ENCODE measurements at regions not wholly inside any gene's neighbourhood (a gene's known extent, or its start where the extent isn't known, plus 50 kb on each side); places are given as distances from the start of the nearest gene placed in this dataset.
A peak's percentile ranks its signal among the peaks of the same experiment; 100 is the strongest.

DNA sequence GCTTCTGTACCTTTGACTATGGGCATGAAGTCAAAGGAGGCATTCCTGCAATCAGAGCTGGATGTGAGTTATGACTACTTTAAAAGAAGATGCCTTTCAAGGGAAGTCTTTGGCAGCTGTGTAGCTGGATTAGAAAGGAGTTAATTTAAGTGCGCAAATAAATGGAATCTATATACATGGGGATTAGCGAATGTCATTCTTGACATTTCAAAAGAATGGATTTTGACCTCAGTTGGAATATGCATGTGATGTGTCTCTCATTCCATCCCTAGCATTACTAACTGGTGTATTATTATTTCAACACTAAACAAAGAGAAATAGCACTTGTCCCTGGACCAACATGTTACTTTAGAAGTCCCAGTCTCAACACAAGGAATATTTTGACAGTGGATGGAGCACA lies 359.6 kb upstream of the SLC24A2 start:
- peaks cover 8% of the 10 kb centered on the region for H3K27me3 ChIP-seq (ENCODE audit: control insufficient read depth, insufficient read depth, low read length, poor library complexity, severe bottlenecking)
- 100% methylated on average over 2 of the region's 2 CpGs for WGBS, 2 experiments (ENCODE audit: insufficient coverage in 1 of 2, insufficient read length in 1 of 2)
- H3K27ac Mint-ChIP-seq = no peak overlapping the region
- H3K36me3 Mint-ChIP-seq (ENCODE audit: low read depth) = no peaks in the 10 kb centered on the region
- peaks cover 7% of the 10 kb centered on the region for H3K27me3 Mint-ChIP-seq (ENCODE audit: insufficient read depth)
- no peak overlapping the region for H3K27ac ChIP-seq (ENCODE audit: low read depth, low read length)
- no peak overlapping the region for H3K4me3 ChIP-seq (ENCODE audit: low read length)
- H3K9ac ChIP-seq (ENCODE audit: extremely low read depth, low read length, poor library complexity, severe bottlenecking) = no peak overlapping the region
- H3K4me1 Mint-ChIP-seq = peaks cover 1% of the 10 kb centered on the region
- no peaks in the 10 kb centered on the region for H3K4me1 ChIP-seq (ENCODE audit: control insufficient read depth, insufficient read depth, low read length)
- H3K4me3 Mint-ChIP-seq = no peak overlapping the region
- H3K9me3 ChIP-seq (ENCODE audit: control insufficient read depth, low read length) = no peaks in the 10 kb centered on the region
- H3K36me3 ChIP-seq (ENCODE audit: control insufficient read depth, insufficient read depth, low read length) = no peaks in the 10 kb centered on the region
- no peak for TF ChIP-seq CTCF (conservative IDR thresholded peaks at IDR 0.05)
- no peak for DNase-seq
- H3K9me3 Mint-ChIP-seq = no peaks in the 10 kb centered on the region

DNA sequence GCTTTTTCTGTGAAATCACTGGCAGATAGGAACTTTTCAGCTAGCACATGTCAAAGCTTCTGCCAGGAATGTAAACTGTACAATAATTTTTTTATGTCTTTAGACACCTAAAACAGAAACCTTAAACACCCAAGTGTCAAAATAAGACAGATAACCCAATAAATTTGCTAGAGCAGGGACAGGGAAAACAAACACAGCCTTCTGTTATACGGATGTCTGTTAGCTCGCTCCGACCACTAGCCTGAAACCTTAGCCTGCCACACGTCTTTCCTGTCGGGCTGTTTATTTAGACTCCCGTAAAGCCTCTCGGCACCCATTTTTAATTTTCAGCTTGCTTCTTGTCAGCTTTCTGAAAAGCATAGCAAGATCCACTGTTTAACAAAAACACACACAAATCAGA lies 355.4 kb upstream of the SLC24A2 start:
- Histone ChIP-seq H3K9me3 (ENCODE audit: control insufficient read depth, low read length) (no peaks in the 10 kb centered on the region), H3K27ac (ENCODE audit: low read depth, low read length) (peak overlapping the region; percentile 34), H3K4me1 (ENCODE audit: control insufficient read depth, insufficient read depth, low read length) (no peaks in the 10 kb centered on the region), H3K4me3 (ENCODE audit: low read length) (no peak overlapping the region), H3K27me3 (ENCODE audit: control insufficient read depth, insufficient read depth, low read length, poor library complexity, severe bottlenecking) (no peaks in the 10 kb centered on the region), H3K9ac (ENCODE audit: extremely low read depth, low read length, poor library complexity, severe bottlenecking) (no peak overlapping the region), H3K36me3 (ENCODE audit: control insufficient read depth, insufficient read depth, low read length) (no peaks in the 10 kb centered on the region)
- WGBS, 2 experiments (ENCODE audit: insufficient coverage in 1 of 2, insufficient read length in 1 of 2) = 70 to 81% methylated on average over 5 to 7 of the region's 7 CpGs
- no peak overlapping the region for H3K27ac Mint-ChIP-seq
- H3K4me1 Mint-ChIP-seq = no peaks in the 10 kb centered on the region
- no peaks in the 10 kb centered on the region for H3K9me3 Mint-ChIP-seq
- no peak overlapping the region for H3K4me3 Mint-ChIP-seq
- no peak for TF ChIP-seq CTCF (conservative IDR thresholded peaks at IDR 0.05)
- no peaks in the 10 kb centered on the region for H3K36me3 Mint-ChIP-seq (ENCODE audit: low read depth)
- no peaks in the 10 kb centered on the region for H3K27me3 Mint-ChIP-seq (ENCODE audit: insufficient read depth)
- DNase-seq = no peak

DNA sequence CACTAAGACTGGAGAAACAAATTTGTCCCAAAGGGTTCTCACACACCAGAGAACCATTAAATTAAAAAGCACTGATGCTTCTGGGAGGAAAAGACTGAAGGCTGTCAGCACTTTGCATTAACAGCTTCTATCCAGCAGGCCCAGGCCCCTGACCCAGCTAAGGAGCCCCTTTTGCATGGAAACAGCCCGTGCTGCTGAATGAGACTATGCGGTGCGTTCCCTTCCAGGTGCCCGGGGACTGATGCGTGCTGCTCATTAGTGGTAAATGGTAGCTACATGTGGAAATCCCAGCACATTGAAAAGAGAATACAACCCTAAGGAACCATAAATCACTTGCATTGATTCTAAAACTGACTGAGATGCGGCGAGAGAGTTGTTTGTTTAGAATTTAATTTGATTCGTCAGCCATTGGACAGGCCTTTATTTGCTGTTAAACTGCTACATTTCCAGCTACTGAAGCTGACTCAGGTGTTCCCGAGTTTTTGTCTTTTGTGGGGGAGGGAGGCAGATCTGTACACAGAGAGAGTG lies 351.0 kb upstream of the SLC24A2 start:
- Histone ChIP-seq H3K4me1 (ENCODE audit: control insufficient read depth, insufficient read depth, low read length) (no peaks in the 10 kb centered on the region), H3K27me3 (ENCODE audit: control insufficient read depth, insufficient read depth, low read length, poor library complexity, severe bottlenecking) (no peaks in the 10 kb centered on the region), H3K4me3 (ENCODE audit: low read length) (no peak overlapping the region), H3K36me3 (ENCODE audit: control insufficient read depth, insufficient read depth, low read length) (no peaks in the 10 kb centered on the region), H3K9ac (ENCODE audit: extremely low read depth, low read length, poor library complexity, severe bottlenecking) (no peak overlapping the region), H3K27ac (ENCODE audit: low read depth, low read length) (no peak overlapping the region), H3K9me3 (ENCODE audit: control insufficient read depth, low read length) (no peaks in the 10 kb centered on the region)
- Mint-ChIP-seq H3K27me3 (ENCODE audit: insufficient read depth) (no peaks in the 10 kb centered on the region), H3K4me3 (no peak overlapping the region), H3K36me3 (ENCODE audit: low read depth) (no peaks in the 10 kb centered on the region), H3K4me1 (no peaks in the 10 kb centered on the region), H3K27ac (no peak overlapping the region), H3K9me3 (no peaks in the 10 kb centered on the region)
- DNase-seq = no peak
- TF ChIP-seq CTCF (conservative IDR thresholded peaks at IDR 0.05) = no peak
- 91 to 95% methylated on average over 9 of the region's 9 CpGs for WGBS, 2 experiments (ENCODE audit: insufficient coverage in 1 of 2, insufficient read length in 1 of 2)

Measured in endodermal cell (in vitro differentiated cells).